Endothelial cell of umbilical vein (primary cell): ENCODE measurements at regions not wholly inside any gene's neighbourhood (a gene's known extent, or its start where the extent isn't known, plus 50 kb on each side); places are given as distances from the start of the nearest gene placed in this dataset.

Source experiments
- BruUV-seq: library from RNA; stranded (reverse); fragments of 400-500 nt; replicated peaks from 2 replicates; lab custom pipeline; 2021; lab: Mats Ljungman, UMichigan
- CTCF ChIA-PET: fragments of 300-600, 350-600 bp; sonication (Branson Sonifier 250); formaldehyde crosslinking; loops from one replicate; lab custom pipeline; 2021; ENCODE audit warnings: antibody characterized with exemption, inconsistent platforms; lab: Charles Lee
- POLR2A ChIA-PET: fragments of 300-600, 350-600 bp; sonication (Branson Sonifier 250); formaldehyde crosslinking; loops from one replicate; lab custom pipeline; 2021; ENCODE audit warnings: antibody characterized with exemption, inconsistent platforms; lab: Charles Lee
- DNase-seq: peaks from one replicate; pipeline ENCODE4 v3.0.0-alpha.2; 2011; ENCODE audit warnings: low read depth, low spot score
- FAIRE-seq: peaks from 2 replicates; lab custom pipeline; 2011; peaks lifted over from hg19 to GRCh38; lab: Jason Lieb, UNC
- H2AFZ ChIP-seq: 2 replicates; pipeline ENCODE4 v1.6.0; 2012; ENCODE audit warnings: low read depth, low read length, control low read depth, inconsistent platforms
- H3K27ac ChIP-seq: 2 replicates; pipeline ENCODE4 v1.5.1; 2011; ENCODE audit warnings: low read depth, mild to moderate bottlenecking, control low read depth, low read length, moderate library complexity; ENCODE audit not compliant: insufficient read depth
- H3K27me3 ChIP-seq, 2 experiments: 2 replicates each; pipeline versions ENCODE4 v1.6.0 to v1.6.1; 2011; ENCODE audit warnings: low read length in 2 of 2, mixed read lengths in 1 of 2; ENCODE audit not compliant: control insufficient read depth in 2 of 2, insufficient read depth in 2 of 2
- H3K36me3 ChIP-seq, 2 experiments: 2 replicates in 1 of 2; 3 replicates in 1 of 2; pipeline ENCODE4 v1.5.1; 2011; ENCODE audit warnings: low read length in 2 of 2, mild to moderate bottlenecking in 1 of 2, moderate library complexity in 1 of 2; ENCODE audit not compliant: control insufficient read depth in 2 of 2, insufficient read depth in 2 of 2; ENCODE audit errors: extremely low read depth in 1 of 2
- H3K4me1 ChIP-seq: 3 replicates; pipeline ENCODE4 v1.5.1; 2011; ENCODE audit warnings: mild to moderate bottlenecking, low read length; ENCODE audit not compliant: control insufficient read depth, insufficient read depth; ENCODE audit errors: extremely low read depth
- H3K4me2 ChIP-seq: 2 replicates; pipeline ENCODE4 v1.6.1; 2011; ENCODE audit warnings: low read length, control low read depth, mixed read lengths; ENCODE audit not compliant: insufficient read depth
- H3K4me3 ChIP-seq, 3 experiments: fragments of 200-600 bp in 1 of 3; sonication (generic), shearing (Covaris generic) in 1 of 3; replicated peaks in 1 of 3; 2 replicates each; pipeline ENCODE4 v1.5.1; 2011 to 2016; ENCODE audit warnings: control low read depth in 3 of 3, low read length in 3 of 3, mild to moderate bottlenecking in 2 of 3, inconsistent platforms in 1 of 3, low read depth in 1 of 3, moderate library complexity in 1 of 3; ENCODE audit not compliant: insufficient read depth in 1 of 3
- H3K79me2 ChIP-seq: 2 replicates; pipeline ENCODE4 v1.6.0; 2012; ENCODE audit warnings: low read length, inconsistent platforms; ENCODE audit not compliant: control insufficient read depth, insufficient read depth
- H3K9ac ChIP-seq: replicated peaks from 2 replicates; pipeline ENCODE3; 2011; ENCODE audit warnings: low read length, control low read depth; ENCODE audit not compliant: insufficient read depth; ENCODE audit errors: extremely low read depth
- H3K9me1 ChIP-seq: replicated peaks from 3 replicates; pipeline ENCODE4 v1.6.0; 2011; ENCODE audit warnings: mild to moderate bottlenecking, low read length; ENCODE audit not compliant: control insufficient read depth, insufficient read depth; ENCODE audit errors: extremely low read depth
- H3K9me3 ChIP-seq: replicated peaks from 2 replicates; pipeline ENCODE4 v1.5.1; 2012; ENCODE audit warnings: low read length, inconsistent platforms; ENCODE audit not compliant: control insufficient read depth, insufficient read depth
- H4K20me1 ChIP-seq: replicated peaks from 2 replicates; pipeline ENCODE3; 2011; ENCODE audit warnings: mild to moderate bottlenecking, low read length; ENCODE audit not compliant: control insufficient read depth, insufficient read depth; ENCODE audit errors: extremely low read depth
- EZH2 ChIP-seq: IDR thresholded peaks from 2 replicates; pipeline ENCODE4 v1.6.1; 2012; ENCODE audit warnings: borderline replicate concordance, low read depth, mild to moderate bottlenecking, moderate library complexity, low read length, inconsistent platforms; ENCODE audit not compliant: severe bottlenecking
- FOS ChIP-seq: IDR thresholded peaks from 2 replicates; pipeline ENCODE4 v1.6.1; 2011; ENCODE audit warnings: mild to moderate bottlenecking, low read length, moderate library complexity, borderline replicate concordance; ENCODE audit not compliant: insufficient read depth
- GATA2 ChIP-seq: IDR thresholded peaks from 2 replicates; pipeline ENCODE4 v1.7.0; 2011; ENCODE audit warnings: low read depth, mild to moderate bottlenecking, moderate library complexity, mixed read lengths, low read length; ENCODE audit not compliant: insufficient read length, insufficient read depth
- JUN ChIP-seq: IDR thresholded peaks from 2 replicates; pipeline ENCODE4 v1.6.1; 2011; ENCODE audit warnings: borderline replicate concordance, low read depth; ENCODE audit not compliant: insufficient read length, insufficient read depth
- MYC ChIP-seq: IDR thresholded peaks from one replicate; pipeline ENCODE4 v1.6.1; 2011; ENCODE audit warnings: mild to moderate bottlenecking, low read depth, low read length
- POLR2A ChIP-seq: IDR thresholded peaks from 2 replicates; pipeline ENCODE4 v1.6.1; 2012; ENCODE audit warnings: low read depth, mild to moderate bottlenecking, control low read depth, low read length
- POLR2AphosphoS5 ChIP-seq: IDR thresholded peaks from 2 replicates; pipeline ENCODE4 v1.6.1; 2012; ENCODE audit warnings: low read depth, mild to moderate bottlenecking, control low read depth, low read length, moderate library complexity; ENCODE audit not compliant: insufficient read depth
- dilution Hi-C: fragments of 300-500 bp; cut with MboI; formaldehyde crosslinking; loops from one replicate; pipeline ENCODE4 v1.15.0; 2019; ENCODE audit warnings: low sequenced_read_pairs; ENCODE audit not compliant: extremely low pct_ligation_motif_present
- intact Hi-C: fragments of 100-400 bp; cut with micrococcal nuclease; formaldehyde crosslinking; loops from one replicate; pipeline ENCODE4 v1.10.0; 2022
- TF ChIP-seq, protein P1 (sequence below), 2 donors: IDR thresholded peaks; 1 replicate in 1 of 2; 2 replicates in 1 of 2; pipeline ENCODE4 v1.5.1; 2011; ENCODE audit warnings: low read length in 2 of 2, mild to moderate bottlenecking in 2 of 2, moderate library complexity in 2 of 2, control low read depth in 1 of 2, inconsistent platforms in 1 of 2, low read depth in 1 of 2; ENCODE audit not compliant: insufficient read depth in 1 of 2; ENCODE audit errors: extremely low read depth in 1 of 2
- TF ChIP-seq, protein P2 (sequence below): IDR thresholded peaks from 2 replicates; pipeline ENCODE4 v1.6.1; 2011; ENCODE audit not compliant: insufficient read depth, insufficient read length

DNA sequence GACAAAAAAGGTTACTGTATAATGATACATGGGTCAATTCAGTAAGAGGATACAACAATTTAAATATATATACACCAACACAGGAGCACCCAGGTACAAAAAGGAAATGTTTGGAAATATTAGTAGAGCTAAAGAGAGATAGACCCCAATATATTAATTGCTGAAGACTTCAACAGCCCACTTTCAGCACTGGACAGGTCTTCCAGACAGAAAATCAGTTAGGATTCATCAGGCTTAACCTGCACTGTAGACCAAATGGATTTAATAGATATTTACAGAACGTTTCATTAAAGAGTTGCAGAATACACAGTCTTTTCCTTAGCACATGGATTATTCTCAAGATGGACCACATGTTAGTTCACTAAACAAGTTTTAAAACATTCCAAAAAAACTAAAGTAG, 845.9 kb upstream of the GBE1 start:
- ChIA-PET POLR2A (no interaction called here), CTCF (no interaction called here)
- DNase-seq (no peak), FAIRE-seq (no peak)
- Histone ChIP-seq H3K9ac (no peak overlapping the region), H4K20me1 (no peaks in the 10 kb centered on the region), H3K4me2 (no peak overlapping the region), H3K9me1 (no peaks in the 10 kb centered on the region), H2AFZ (no peak overlapping the region), H3K9me3 (peaks cover 2% of the 10 kb centered on the region), H3K27ac (no peak overlapping the region), H3K36me3 (no peaks in the 10 kb centered on the region), H3K4me1 (no peaks in the 10 kb centered on the region), H3K79me2 (no peaks in the 10 kb centered on the region), H3K4me3 (no peak overlapping the region), H3K27me3 (no peaks in the 10 kb centered on the region)
- TF ChIP-seq, protein P1, sequence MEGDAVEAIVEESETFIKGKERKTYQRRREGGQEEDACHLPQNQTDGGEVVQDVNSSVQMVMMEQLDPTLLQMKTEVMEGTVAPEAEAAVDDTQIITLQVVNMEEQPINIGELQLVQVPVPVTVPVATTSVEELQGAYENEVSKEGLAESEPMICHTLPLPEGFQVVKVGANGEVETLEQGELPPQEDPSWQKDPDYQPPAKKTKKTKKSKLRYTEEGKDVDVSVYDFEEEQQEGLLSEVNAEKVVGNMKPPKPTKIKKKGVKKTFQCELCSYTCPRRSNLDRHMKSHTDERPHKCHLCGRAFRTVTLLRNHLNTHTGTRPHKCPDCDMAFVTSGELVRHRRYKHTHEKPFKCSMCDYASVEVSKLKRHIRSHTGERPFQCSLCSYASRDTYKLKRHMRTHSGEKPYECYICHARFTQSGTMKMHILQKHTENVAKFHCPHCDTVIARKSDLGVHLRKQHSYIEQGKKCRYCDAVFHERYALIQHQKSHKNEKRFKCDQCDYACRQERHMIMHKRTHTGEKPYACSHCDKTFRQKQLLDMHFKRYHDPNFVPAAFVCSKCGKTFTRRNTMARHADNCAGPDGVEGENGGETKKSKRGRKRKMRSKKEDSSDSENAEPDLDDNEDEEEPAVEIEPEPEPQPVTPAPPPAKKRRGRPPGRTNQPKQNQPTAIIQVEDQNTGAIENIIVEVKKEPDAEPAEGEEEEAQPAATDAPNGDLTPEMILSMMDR (IDR thresholded peaks at IDR 0.05; ENCODE audit: extremely low read depth in 1 of 2, insufficient read depth in 1 of 2, low read depth in 1 of 2, low read length in 2 of 2), result no peak
- TF ChIP-seq JUN (no peak), POLR2A (no peak), FOS (no peak), MYC (no peak), EZH2 (no peak), GATA2 (no peak), POLR2AphosphoS5 (no peak)
- TF ChIP-seq, protein P2, sequence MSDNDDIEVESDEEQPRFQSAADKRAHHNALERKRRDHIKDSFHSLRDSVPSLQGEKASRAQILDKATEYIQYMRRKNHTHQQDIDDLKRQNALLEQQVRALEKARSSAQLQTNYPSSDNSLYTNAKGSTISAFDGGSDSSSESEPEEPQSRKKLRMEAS, result no peak
- intact Hi-C loops (no loop called here), dilution Hi-C loops (no loop called here)
- no TSS peak for BruUV-seq
